ENCODE measurements at regions not wholly inside any gene's neighbourhood (a gene's known extent, or its start where the extent isn't known, plus 50 kb on each side); places are given as distances from the start of the nearest gene placed in this dataset.
"Not testable (repeated sequence)": the region's sequence is repeated elsewhere in the genome, so short reads cannot be mapped to it uniquely, and the experiment has no call there.

DNA sequence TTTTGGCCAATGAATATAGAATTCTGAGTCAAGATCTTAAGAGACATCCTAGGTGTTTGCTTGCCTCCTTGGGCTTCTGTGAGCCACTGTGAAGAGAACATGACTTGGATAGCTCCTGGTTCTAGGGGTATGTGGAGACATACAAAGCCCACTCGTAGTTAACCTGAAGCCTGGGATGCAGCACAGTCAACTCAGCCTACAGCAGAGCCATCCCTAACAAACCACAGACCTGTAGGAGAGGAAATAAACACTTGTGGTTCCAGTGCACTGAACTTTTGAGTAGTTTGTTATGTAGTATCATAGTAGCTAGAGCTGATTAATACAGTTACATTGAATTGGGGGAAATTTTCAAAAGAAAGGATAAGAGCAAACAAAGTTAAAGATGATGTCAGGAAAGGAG is 474.4 kb upstream of the HSF2 start:
- no peak overlapping the region for H3K4me3 Mint-ChIP-seq
- H3K4me1 Mint-ChIP-seq (ENCODE audit: low read depth), result peaks cover 3% of the 10 kb centered on the region
- no peaks in the 10 kb centered on the region for H3K27me3 Mint-ChIP-seq (ENCODE audit: low read depth)
- no peak overlapping the region for H3K27ac Mint-ChIP-seq
- no peaks in the 10 kb centered on the region for H3K36me3 Mint-ChIP-seq (ENCODE audit: low read depth)
- no peaks in the 10 kb centered on the region for H3K9me3 Mint-ChIP-seq

DNA sequence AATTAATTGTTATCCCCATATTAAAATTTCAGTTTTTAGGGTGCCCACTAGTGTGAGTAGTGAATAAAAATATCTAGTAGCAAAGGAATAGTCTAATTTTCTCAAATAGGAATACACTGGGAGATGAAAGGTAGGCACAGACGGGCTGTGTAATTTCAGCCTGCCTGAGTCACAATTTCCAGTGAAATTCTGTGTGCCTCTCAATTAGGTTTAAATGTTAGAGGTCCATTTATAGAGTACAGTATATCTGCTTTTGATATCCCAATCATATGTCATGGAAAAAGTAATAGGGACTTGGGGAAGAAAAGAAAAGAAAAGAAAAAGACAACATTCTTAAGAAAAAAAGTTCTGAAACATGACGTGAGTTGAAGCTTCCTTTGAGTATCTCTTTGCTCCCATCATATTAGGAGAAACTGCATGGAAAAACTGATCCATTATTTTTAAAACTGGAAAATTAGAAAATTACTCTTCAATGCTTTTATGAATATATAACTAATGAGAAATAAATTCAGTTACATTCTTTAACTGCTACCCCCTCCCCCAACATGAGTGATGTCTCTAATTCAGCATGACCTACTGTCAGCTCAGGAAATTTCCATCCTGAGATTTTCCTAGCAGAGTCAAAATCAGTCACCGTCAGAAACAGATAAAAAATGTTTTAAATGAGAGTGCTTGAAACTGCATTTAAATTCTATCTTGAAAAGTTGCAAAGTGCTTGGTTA is 473.8 kb upstream of the HSF2 start:
- no peaks in the 10 kb centered on the region for H3K27me3 Mint-ChIP-seq (ENCODE audit: low read depth)
- H3K4me3 Mint-ChIP-seq, result no peak overlapping the region
- peaks cover 3% of the 10 kb centered on the region for H3K4me1 Mint-ChIP-seq (ENCODE audit: low read depth)
- no peak overlapping the region for H3K27ac Mint-ChIP-seq
- no peaks in the 10 kb centered on the region for H3K36me3 Mint-ChIP-seq (ENCODE audit: low read depth)
- H3K9me3 Mint-ChIP-seq, result no peaks in the 10 kb centered on the region

DNA sequence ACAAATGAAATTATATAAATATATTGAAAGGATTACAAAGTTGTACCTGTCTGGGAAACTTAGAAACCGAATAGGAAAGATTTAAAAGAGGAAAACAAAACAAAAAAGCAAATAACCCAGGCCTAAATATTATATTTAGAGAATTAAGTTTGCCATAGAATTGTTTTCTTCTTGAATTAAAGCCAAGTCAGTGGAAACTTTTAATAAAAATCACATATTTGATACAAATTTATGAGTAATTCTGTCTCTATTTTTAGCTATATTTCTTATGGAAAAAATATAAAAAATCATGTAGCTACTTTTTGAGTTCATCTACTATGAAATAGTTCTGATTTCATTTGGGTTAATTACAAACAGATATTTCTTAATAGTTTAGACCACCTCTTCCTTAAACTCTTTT is 470.2 kb upstream of the HSF2 start:
- Mint-ChIP-seq H3K27ac (no peak overlapping the region), H3K4me1 (ENCODE audit: low read depth) (peaks cover 3% of the 10 kb centered on the region), H3K4me3 (no peak overlapping the region), H3K36me3 (ENCODE audit: low read depth) (no peaks in the 10 kb centered on the region), H3K27me3 (ENCODE audit: low read depth) (no peaks in the 10 kb centered on the region), H3K9me3 (no peaks in the 10 kb centered on the region)

DNA sequence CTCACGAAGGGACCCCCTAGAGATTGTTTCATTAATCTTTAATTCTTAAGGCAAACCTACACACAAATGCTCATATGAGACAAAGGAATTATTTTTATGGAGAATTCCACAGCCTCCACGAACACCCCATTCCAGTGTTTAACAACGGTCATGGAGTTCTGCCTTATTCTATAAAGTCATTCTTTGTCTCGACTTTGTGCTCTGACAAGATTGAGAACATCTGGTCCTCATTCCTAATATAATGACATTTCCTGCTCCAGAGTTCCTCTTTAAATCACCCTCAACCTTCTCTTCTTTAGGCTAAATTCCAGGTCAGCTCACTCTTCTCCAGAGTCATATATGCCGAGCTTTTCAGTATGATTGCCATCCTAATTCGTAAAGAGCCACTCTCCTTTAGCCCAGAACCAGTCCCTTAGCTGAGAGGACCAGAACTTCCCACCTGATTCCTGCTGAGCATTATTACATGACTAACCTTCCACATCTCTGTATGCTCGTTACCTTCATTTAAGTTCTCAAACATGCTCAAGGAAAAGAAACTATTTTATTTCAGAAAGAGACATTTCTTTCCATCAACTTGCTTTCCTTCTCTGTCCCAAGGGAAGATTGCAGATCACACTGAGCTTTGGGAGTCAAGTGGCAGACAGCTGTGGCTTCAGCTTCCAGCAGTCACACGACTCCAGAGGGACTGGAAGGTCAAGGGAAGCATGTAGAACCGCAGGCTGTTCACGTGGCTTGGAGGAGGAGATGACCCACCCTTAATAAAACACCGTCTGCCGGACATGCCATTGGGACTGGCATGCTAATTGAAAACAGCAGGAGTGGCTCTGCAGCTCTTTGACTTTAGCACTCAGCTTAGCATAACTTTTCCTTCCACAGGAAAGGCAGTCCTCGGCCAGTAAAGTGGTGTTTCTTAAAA is 467.1 kb upstream of the HSF2 start:
- no peaks in the 10 kb centered on the region for H3K36me3 Mint-ChIP-seq (ENCODE audit: low read depth)
- no peaks in the 10 kb centered on the region for H3K27me3 Mint-ChIP-seq (ENCODE audit: low read depth)
- H3K4me3 Mint-ChIP-seq, result no peak overlapping the region
- no peaks in the 10 kb centered on the region for H3K4me1 Mint-ChIP-seq (ENCODE audit: low read depth)
- no peaks in the 10 kb centered on the region for H3K9me3 Mint-ChIP-seq
- H3K27ac Mint-ChIP-seq, result no peak overlapping the region

DNA sequence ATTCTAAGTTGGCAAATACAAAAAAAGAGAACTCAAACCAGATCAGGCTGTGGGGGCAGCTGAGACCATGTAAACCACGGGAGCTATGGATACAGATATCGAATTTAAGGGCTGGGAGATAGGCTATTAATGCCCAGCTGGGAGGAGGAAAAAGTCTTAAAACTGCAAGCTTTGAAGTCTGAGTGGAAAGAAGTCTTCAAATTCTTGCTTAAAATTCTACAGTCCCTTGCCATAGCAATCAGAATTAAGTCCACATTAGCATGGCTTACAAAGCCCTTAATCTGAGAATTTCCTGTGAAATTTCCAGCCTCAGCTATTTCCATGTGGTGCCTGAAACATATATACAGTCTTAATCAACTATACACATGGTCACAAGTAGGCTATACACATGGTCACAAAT is 465.0 kb upstream of the HSF2 start:
- H3K27ac Mint-ChIP-seq, result no peak overlapping the region
- no peaks in the 10 kb centered on the region for H3K27me3 Mint-ChIP-seq (ENCODE audit: low read depth)
- no peaks in the 10 kb centered on the region for H3K36me3 Mint-ChIP-seq (ENCODE audit: low read depth)
- H3K9me3 Mint-ChIP-seq, result no peaks in the 10 kb centered on the region
- no peaks in the 10 kb centered on the region for H3K4me1 Mint-ChIP-seq (ENCODE audit: low read depth)
- H3K4me3 Mint-ChIP-seq, result no peak overlapping the region

DNA sequence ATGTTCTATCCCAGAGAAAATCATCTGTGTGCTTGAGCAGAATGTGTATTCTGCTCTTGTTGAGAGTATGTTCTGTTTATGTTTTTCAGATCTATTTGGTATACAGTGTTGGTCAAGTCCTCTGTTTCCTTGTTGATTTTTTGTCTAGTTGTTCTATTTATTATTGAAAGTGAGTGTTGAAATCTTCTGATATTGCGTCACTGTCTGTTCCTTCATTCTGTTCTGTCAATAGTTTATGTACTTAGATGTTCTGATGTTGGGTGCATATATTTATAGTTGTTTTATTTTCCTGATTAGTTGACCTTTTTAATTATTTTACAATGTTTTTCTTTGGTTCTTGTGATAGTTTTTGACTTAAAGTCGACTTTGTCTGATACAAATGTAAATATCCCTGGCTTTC is 458.7 kb upstream of the HSF2 start:
- H3K27me3 Mint-ChIP-seq (ENCODE audit: low read depth), result no peaks in the 10 kb centered on the region
- H3K9me3 Mint-ChIP-seq, result peaks cover 10% of the 10 kb centered on the region
- H3K4me1 Mint-ChIP-seq (ENCODE audit: low read depth), result no peaks in the 10 kb centered on the region
- H3K36me3 Mint-ChIP-seq (ENCODE audit: low read depth), result no peaks in the 10 kb centered on the region
- H3K27ac Mint-ChIP-seq, result no peak overlapping the region
- no peak overlapping the region for H3K4me3 Mint-ChIP-seq

DNA sequence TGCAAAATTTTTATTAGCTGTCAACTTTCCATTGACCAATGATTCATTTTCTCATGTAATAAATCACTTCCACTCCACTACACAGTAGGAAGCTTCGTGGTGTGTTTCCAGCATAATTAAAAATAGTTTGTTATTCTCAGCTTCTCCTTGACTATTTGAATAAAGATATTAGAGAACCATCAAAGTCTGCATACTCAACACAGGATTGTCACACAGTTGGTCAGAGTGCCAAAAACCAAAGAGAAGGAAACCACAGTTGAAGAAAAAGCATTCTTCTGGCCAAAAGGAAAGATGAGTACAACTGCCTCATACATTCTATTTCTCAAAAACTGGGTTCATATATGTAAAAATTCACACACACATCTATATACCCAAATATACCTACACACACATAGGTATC is 455.1 kb upstream of the HSF2 start:
- Mint-ChIP-seq H3K27me3 (ENCODE audit: low read depth) (no peaks in the 10 kb centered on the region), H3K27ac (no peak overlapping the region), H3K36me3 (ENCODE audit: low read depth) (no peaks in the 10 kb centered on the region), H3K4me1 (ENCODE audit: low read depth) (no peaks in the 10 kb centered on the region), H3K9me3 (peaks cover 10% of the 10 kb centered on the region), H3K4me3 (no peak overlapping the region)

DNA sequence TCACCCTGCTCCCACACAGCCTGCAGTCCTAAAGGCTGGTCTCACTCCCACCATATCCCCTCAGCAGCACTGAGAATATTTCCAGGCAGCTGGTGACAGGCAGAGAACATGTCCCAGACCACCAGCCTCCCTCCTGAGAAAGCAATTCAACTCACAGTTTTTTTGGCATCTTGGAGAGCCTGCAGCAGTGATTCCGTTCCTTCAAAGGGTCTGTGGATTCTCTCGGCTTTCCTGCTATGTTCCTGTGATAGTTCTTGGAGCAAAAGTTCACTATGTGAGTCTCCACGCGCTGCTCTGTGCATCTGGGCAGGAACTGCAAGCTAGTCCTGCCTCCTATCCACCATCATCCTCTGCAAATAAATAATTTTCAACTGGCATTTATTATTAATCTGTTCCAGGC is 448.3 kb upstream of the HSF2 start:
- Mint-ChIP-seq H3K4me1 (ENCODE audit: low read depth) (no peaks in the 10 kb centered on the region), H3K27me3 (ENCODE audit: low read depth) (no peaks in the 10 kb centered on the region), H3K27ac (no peak overlapping the region), H3K9me3 (no peaks in the 10 kb centered on the region), H3K36me3 (ENCODE audit: low read depth) (no peaks in the 10 kb centered on the region), H3K4me3 (no peak overlapping the region)

DNA sequence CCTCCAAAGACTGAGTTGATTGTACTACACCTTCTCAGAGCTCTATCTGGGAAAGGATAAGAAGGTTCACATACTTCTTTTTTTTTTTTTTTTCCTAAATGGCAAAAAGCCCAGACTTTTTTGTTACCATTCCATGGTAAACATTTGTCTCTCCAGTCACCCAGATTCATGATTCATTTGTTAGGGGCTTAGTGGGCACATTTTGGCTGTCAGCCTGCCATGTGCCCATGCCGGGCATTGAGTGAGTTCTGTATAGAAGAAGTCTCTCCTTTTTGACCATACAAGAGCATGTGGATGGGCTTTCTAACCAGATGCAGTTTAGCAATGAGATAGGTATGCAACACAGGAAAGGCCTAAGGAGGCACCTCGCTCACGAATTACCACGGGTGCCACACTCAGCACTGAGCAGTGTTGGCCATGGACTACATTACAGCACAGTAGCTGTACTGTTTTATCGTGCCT is 447.5 kb upstream of the HSF2 start:
- H3K27me3 Mint-ChIP-seq (ENCODE audit: low read depth), result no peaks in the 10 kb centered on the region
- no peak overlapping the region for H3K4me3 Mint-ChIP-seq
- no peaks in the 10 kb centered on the region for H3K9me3 Mint-ChIP-seq
- no peaks in the 10 kb centered on the region for H3K36me3 Mint-ChIP-seq (ENCODE audit: low read depth)
- H3K27ac Mint-ChIP-seq, result no peak overlapping the region
- H3K4me1 Mint-ChIP-seq (ENCODE audit: low read depth), result no peaks in the 10 kb centered on the region

DNA sequence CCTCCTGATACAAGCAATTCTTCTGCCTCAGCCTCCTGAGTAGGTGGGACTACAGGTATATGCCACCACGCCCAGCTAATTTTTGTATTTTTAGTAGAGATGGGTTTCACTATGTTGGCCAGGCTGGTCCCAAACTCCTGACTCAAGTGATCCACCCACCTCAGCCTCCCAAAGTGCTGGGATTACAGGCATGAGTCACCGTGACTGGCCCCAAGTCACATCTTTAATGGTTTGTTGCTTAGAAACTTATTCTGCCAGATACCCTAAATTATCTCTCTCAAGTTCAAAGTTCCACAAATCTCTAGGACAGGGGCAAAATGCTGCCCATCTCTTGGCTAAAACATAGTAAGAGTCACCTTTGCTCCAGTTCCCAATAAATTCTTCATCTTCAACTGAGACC is 444.1 kb upstream of the HSF2 start:
- not testable (repeated sequence) for H3K27ac Mint-ChIP-seq; H3K27me3 Mint-ChIP-seq (ENCODE audit: low read depth); H3K36me3 Mint-ChIP-seq (ENCODE audit: low read depth); H3K4me1 Mint-ChIP-seq (ENCODE audit: low read depth); H3K9me3 Mint-ChIP-seq; H3K4me3 Mint-ChIP-seq

DNA sequence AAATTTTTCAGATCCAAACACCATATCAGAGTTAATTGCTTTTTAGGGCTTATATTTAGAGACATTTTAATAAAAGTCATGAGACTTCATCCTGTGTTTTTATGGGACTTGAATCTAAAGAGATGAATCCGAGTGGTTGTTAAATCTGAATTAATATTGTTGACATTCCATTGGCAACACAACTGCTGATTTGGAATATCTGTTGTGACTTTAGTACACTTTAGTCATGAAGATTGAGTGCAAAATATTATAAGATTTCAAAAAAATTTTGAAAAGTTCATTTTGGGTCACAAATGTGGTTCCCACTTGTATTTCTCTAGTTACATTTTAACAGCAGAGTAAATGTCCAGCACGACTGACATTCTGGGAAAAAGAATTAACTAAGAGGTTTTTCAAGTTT is 442.7 kb upstream of the HSF2 start:
- Mint-ChIP-seq H3K27ac (no peak overlapping the region), H3K4me3 (no peak overlapping the region), H3K36me3 (ENCODE audit: low read depth) (no peaks in the 10 kb centered on the region), H3K4me1 (ENCODE audit: low read depth) (peaks cover 4% of the 10 kb centered on the region), H3K9me3 (no peaks in the 10 kb centered on the region), H3K27me3 (ENCODE audit: low read depth) (no peaks in the 10 kb centered on the region)

DNA sequence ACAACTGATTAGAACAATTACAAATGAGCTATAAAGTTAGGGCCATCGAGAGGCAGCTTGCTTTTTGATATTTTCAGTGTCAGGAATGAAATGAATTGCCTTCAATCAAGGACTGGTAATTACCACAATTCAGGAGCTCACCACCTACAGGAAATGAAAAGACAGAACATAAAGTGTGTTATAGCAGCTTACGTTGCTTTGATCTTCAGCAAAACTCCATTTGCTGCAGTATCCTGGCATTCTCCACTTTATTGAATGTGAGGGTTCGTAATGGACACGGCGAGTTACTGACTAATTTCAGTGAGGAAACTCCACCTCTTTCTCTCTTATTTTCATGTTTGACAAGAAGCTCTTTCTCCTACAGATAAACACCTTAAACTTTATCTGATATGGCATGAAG is 440.0 kb upstream of the HSF2 start:
- H3K27ac Mint-ChIP-seq, result no peak overlapping the region
- H3K4me1 Mint-ChIP-seq (ENCODE audit: low read depth), result peaks cover 4% of the 10 kb centered on the region
- no peak overlapping the region for H3K4me3 Mint-ChIP-seq
- no peaks in the 10 kb centered on the region for H3K9me3 Mint-ChIP-seq
- H3K27me3 Mint-ChIP-seq (ENCODE audit: low read depth), result no peaks in the 10 kb centered on the region
- no peaks in the 10 kb centered on the region for H3K36me3 Mint-ChIP-seq (ENCODE audit: low read depth)

DNA sequence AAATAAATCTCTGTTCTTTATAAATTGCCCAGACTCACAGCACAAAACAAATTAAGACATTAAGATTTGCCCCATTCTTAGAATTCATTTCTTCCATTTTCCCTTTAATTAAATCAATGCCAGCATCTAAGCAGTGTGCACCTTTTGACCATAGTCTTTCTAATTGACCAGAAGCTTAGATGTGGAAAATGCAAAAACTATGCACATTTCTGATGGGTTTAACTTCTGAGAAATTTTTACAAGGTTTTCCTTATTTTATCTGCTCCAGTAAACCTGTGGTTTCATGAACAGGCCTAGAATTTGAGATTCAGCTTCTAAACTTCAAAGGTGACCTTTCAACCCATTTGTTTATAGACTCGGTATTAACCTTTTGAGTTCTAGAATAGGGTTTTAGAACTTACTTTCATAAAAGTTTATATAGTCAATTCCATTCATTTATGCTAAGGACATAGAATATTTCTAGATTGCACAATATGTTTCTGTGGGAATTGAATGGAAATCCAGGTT is 437.8 kb upstream of the HSF2 start:
- Mint-ChIP-seq H3K9me3 (no peaks in the 10 kb centered on the region), H3K27me3 (ENCODE audit: low read depth) (no peaks in the 10 kb centered on the region), H3K27ac (no peak overlapping the region), H3K4me1 (ENCODE audit: low read depth) (peaks cover 4% of the 10 kb centered on the region), H3K36me3 (ENCODE audit: low read depth) (no peaks in the 10 kb centered on the region), H3K4me3 (no peak overlapping the region)

DNA sequence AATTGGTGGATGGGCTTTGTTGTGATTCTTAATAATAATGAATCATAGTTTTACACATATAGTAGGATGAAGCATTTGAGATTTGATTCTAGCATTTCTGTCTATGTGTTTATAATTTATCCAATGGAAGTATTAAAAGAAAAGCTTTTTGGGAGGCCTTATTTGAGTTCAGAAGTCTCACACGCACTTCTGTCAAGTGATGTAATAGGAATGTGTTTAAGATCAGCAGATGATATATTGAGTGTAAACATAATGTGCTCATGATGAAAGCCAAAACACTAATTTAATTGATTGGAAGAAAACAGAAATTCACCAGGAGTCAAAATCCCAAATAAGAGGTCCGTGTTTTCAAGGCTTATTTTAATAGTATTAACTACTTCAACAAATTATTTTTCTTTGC is 435.6 kb upstream of the HSF2 start:
- Mint-ChIP-seq H3K27ac (no peak overlapping the region), H3K9me3 (no peaks in the 10 kb centered on the region), H3K36me3 (ENCODE audit: low read depth) (no peaks in the 10 kb centered on the region), H3K27me3 (ENCODE audit: low read depth) (no peaks in the 10 kb centered on the region), H3K4me3 (no peak overlapping the region), H3K4me1 (ENCODE audit: low read depth) (peaks cover 4% of the 10 kb centered on the region)

DNA sequence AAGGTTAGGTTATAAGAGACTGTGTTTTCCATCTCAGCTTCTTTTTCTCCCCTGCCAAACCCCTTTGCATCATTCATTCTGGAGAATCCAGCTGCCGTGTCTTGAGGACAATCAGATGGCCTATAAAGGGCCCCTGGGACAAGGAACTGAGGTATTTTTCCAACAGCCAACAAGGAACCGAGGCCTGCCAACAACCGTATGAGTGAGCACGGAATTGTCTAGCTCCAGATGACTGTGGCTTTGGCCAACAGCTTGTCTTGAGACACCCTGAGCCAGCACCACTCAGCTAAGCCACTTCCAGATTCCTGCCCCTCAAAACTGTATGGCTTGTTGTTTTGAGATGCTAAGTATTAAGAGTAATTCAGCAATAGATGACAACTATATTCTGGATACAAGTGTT is 433.7 kb upstream of the HSF2 start:
- no peaks in the 10 kb centered on the region for H3K9me3 Mint-ChIP-seq
- H3K4me3 Mint-ChIP-seq, result no peak overlapping the region
- no peaks in the 10 kb centered on the region for H3K27me3 Mint-ChIP-seq (ENCODE audit: low read depth)
- H3K36me3 Mint-ChIP-seq (ENCODE audit: low read depth), result no peaks in the 10 kb centered on the region
- no peak overlapping the region for H3K27ac Mint-ChIP-seq
- H3K4me1 Mint-ChIP-seq (ENCODE audit: low read depth), result peaks cover 5% of the 10 kb centered on the region

All from T-helper 1 cell treated with Interleukin-12 subunit alpha and Interleukin-12 subunit beta and Interleukin-4 antibody, amounts not matched to agents 30 μg/mL and 1 μg/mL, for 36 hours (primary cell).